HT1080 (cell line): ENCODE measurements at regions not wholly inside any gene's neighbourhood (a gene's known extent, or its start where the extent isn't known, plus 50 kb on each side); places are given as distances from the start of the nearest gene placed in this dataset.

Experiments used
- DNase-seq: peaks from one replicate; pipeline ENCODE4 v3.0.0-alpha.2; 2015; ENCODE audit warnings: low read depth

DNA sequence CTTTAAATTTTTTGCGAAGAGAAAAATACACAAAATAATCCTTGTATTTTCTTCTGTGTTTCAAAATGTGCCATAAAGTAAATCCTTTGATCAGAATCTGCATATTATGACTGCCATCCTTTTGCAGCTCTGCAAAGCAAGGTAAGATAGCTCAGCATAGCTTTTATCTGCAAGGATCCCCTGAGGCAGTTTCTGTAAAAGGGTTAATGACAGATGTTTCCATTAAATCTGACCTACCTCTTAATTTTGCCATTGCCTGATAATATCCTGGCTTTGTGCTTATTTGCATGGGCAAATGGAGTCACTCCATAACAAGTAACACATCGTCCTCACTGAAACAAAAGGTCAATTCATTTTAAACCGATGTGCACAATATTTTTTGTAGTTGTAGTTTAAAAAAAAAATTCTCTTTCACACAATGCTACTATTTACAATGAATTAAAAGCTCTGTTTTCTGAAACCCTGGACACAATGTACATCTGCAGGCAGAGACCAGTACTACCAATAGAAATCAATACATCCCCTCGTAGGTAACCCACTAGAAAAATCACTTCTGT, 108.5 kb upstream of the SOX5 start:
- DNase-seq: no peak

DNA sequence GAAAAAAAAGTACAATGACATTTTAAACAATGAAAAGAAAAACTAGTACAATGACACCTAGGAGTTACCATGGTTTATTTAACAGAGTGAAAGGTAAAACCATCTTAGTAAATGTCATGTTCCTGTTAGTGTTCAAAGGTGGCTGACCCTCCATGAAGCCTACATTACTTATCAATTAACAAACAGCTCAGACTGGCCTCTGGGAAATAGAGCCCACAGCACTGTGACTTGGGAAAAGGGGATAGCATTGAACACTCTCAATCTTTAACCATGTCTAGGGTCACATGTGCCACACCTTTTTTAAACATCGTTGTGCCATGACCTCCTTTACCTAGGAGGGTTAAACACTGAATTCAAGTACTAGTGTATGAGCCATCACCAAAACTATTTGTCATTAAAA, 106.3 kb upstream of the SOX5 start:
- no peak for DNase-seq

DNA sequence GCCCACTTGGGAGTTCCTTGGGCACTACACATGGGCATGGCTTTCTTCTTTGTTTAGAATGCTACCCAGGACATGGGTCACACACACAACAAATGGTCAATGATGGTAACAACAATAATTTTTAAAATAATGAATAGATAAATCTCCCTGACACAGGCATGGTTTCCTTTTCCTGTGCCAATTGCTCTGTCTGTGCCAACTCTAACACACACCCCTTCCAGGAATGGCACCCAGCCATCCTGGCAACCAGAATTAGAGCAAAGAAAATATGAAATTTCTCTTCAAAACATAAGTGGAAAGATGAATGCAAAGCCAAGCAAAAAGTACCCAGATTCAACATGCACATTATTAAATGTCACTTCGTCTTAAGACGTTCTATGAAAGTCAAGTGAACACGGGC, 104.9 kb upstream of the SOX5 start:
- no peak for DNase-seq

DNA sequence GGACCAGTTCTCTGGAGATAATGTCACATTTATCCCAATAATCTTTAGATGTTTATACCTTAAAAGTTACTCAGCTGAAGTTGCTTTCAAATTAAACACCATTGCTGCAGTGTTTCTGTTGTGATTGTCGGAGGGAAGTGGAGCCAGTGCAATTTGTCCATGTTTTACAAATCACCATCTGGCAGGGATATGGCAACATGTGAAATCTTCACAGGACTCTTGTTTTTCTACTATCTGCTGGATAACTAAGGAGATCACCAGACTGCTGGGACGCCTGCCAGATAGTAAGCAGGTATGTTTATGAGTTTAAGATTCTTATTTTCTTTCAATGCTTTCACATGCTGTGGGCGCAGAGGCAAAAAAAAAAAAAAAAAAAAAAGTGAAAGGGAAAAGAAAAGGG, 100.3 kb upstream of the SOX5 start:
- DNase-seq: no peak

DNA sequence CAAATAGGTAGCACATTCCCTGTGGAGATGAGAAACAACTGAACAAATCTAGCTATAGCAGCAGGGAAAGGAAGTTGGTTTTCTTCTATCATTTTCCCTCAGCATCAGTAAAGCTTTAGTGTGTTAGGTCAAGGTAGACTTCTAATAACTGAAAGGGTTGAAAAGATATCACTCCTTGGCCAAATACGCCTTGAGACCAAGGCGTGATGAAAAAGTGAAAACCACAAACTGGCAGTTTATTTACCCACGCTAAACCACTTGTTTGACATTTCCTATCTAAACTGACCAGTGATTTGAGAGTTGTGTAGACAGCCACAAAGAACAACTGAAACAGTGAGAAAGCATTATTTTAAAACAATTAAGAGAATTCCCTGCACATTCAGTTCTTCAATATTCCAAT, 99.6 kb upstream of the SOX5 start:
- DNase-seq: no peak

DNA sequence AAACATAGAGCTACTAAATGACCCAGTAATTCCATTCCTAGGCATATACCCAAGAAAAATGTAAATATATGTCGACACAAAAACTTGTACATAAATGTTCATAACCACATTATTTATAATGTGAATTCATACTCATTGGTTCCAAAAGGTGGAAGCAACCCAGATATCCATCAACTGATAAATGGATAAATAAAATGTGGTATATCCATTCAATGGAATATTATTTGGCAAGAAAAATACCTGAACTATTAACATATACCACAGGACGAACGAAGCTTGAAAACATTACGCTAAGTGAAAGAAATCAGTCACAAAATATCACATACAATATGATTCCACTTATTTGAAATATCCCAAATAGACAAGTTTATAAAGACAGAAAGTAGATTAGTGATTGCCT, 99.0 kb upstream of the SOX5 start:
- no peak for DNase-seq

DNA sequence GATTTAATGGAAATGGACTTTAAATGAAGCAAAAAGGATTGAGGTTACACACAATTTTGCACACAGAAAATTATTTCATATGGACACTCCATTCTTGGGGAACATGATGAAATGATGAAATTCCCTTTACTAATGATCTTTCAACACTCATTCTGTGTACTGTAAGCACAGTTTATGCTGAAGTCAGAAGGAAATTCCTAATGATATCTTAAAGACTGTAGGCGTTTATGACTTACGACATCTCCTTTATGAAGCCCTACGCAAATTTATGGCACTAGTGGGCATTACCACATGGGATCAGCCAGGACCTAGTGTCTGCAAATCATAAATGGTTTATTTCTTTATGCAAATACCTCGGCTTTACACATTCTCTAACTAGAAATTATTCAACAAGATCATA, 97.9 kb upstream of the SOX5 start:
- no peak for DNase-seq

DNA sequence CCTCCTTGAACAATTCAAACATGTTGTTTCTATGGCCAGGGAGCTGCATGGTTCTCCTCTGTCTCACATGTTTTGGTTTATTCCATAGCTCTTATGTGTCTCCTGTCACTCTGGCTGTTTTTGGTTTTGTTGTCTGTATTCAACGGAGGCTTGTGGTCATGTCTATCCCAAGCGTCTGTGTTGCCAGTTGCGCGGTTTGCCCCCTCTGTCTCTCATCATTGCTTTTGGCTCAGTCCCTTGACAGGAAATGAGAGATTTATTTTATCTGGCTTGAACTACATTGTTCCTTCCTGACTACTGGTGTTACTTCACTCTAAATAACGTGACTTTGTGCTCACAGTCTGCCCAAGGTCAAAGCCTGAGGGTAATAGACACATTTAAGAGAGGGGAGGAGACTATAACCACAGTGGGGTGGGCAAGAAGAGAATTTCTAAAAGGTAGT, 96.4 kb upstream of the SOX5 start:
- DNase-seq: peak; percentile 78

DNA sequence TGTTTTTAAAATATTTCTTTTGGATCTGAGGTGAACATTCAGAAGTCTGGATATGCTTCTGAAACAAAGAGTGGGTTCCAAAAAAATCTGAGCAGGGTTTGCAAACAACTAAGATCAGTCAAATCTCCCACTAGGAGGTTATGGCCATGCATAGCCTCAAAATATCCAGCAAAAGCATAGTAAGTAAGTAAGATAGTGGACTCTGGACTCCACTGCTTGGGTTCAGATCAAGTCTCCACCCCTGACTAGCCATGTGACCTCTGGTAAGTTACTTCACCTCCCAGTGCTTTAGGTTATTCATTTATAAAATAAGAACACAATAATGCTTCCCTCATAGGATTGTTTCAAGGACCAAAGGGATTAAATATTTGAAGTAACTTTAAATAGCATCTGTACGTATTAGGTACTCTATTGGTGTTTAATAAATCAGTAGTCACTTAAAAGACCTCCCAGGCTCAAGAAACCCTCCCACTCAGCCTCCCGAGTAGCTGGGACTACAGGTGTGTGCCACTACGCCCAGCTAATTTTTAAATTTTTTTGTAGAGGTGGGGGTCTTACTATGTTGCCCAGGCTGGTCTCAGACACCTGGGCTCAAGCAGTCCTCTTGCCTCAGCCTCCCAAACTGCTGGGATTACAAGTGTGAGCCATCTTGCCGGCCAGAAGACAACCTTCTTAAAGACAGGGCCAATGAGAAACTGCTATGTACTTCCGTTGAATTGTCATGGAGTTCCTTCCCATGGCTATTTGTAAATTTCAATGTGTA, 95.7 kb upstream of the SOX5 start:
- no peak for DNase-seq

DNA sequence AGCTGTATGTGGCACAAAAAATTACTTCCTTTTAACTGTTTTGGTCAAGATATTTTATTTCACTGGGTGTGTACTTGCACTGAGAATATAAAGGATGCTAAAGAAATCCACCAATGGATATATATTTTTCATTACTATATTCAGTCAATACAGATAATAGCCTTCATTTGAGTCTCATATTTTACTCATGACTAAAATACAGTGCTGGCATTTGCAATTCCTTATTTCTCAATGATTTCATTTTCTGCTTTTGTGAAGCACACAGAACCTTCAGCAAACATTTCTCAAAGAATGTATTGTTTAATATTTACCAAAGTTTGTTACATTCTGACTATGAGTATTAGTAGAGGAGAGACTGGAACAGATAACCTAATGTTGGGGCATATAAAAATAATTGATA, 93.2 kb upstream of the SOX5 start:
- no peak for DNase-seq

DNA sequence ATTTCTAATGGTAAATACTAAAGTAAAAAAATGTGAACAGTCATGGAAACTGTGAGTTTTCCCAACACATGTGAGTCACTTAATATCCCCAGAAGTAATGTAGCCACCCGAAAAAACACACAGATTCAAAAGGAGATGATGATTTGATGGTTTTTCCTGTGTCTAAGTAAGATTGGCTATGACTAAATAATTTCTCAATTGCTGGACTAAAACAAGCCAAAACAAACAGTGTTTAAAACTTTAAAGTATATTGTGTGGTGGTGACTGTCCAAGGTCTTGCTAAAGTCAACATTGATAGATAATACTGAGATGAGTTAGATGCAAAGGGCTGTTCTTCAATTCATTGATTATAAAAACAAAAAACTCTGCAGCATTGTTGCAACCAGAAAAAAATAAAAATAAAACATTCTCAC, 89.6 kb upstream of the SOX5 start:
- DNase-seq: peak; percentile 73

DNA sequence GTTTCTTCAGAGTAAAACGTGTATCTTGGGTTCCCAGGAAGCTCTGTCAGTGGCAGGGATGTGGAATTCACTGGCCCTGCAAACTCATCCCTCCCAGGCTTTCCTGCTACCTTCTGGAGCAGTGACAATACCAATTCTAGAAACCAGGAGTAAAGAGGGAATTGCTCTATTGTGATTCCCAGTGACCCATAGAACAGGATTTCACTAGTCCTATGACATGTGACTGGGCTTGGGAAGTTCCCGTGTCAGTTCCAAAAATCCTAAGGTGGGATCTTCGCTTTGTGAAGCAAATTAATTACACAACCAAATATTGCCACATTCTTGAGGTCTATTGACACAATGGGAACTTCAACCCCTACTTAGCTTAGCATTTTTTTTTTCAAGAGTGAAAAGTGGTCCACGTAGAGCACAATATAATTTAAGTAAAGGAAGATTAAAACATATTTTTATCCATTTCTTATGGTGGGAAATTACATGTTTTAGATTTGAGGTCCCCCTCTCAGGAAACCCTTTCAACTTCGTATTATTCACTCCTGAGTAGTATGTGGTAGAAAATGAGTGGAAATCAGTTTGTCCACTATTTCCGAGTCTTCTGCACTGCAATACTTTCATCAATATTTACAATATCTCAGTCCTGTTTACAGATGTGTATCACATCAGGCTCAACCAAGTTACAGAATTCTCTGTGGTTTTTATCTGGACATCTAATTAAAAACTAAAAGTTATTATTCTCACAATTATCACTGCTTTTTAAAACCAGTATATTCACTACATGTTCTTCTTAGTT, 88.9 kb upstream of the SOX5 start:
- no peak for DNase-seq

DNA sequence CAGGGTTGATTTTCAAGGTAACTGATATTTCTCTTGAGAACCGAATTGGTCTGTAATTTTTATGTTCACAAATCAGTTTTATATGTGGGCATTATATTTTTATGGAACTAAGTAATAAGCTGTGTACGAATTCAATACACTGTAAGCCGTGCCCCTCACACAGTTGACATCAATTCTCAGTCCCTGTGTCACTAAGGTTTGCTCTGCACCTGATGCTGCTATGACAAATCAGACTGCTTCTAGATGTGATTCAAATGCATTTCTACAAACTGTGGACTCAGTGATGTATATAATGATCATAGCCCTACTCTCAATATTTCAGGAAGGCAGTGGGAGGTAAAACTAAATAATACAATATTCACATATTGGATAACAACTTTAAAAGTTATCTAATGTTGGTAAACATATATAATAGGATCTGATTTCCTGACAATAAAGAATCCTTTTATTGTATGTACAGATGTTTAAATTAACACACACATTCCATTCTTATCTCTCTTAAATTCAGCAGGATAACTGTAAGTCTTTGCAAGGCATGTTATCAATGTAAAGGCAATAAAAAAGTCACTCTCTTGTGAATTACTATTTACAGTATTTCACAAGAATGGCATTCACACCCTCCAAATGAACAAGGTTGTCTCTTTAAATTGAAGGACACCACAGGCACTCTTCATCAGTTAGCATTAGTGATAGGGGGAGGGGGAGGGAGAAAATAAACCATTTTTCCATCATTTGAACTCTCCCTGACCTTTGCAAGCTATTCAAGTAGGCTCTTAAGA, 87.2 kb upstream of the SOX5 start:
- DNase-seq: no peak

DNA sequence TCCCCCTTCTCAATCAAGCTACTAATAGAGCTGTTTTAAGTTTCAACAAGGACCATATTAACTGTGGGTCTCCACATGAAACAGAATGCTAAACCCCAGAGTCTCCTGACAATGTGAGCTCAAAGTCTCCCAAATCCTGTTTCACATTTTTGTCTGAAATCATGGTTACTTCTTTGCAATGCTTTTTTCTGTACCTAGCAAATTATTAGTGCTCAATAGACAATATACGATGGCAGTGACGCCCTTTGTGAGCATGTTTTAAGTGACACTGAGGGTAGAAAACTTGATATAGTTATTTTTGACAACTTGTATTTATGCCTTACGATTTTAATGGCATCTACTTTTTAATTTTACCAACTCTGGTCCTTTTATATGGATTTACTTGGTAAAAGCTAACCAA, 85.4 kb upstream of the SOX5 start:
- no peak for DNase-seq

DNA sequence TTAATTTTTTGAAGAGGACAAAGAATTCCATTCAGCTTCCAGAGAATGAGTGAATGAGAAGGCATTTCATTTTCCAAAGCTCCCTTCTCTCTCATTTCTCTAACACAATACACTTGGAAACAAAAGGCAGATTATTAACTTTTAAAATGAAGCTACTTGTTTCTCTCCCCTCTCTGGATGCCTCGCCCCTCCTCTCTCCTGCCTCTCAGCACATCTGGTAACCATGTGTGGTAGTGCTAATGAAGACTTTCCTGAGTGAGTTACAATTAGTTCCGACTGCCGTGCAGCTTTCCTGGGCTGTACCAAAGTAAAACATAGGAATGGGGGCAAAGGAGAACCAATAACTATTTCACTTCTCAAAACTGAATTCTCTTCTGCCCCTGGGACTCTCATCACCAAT, 84.7 kb upstream of the SOX5 start:
- no peak for DNase-seq

DNA sequence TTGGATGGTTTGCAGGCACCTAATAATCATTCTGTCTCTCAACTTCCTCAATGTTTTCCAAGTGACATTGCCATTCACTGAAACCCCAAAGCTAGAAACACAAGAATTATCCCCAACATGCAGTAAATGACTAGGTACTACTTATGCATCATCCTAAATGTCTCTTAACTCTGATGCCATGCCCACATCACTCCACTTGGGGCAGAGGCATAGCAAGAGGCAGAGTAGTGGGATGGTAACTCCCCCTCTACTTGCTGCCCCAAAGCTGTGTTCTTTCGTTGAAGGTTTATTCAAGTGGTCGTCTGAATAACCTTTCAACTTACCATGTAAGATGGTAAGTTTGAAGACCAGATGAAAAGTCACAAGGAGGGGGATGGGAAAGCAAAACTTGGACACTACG, 77.9 kb upstream of the SOX5 start:
- no peak for DNase-seq

DNA sequence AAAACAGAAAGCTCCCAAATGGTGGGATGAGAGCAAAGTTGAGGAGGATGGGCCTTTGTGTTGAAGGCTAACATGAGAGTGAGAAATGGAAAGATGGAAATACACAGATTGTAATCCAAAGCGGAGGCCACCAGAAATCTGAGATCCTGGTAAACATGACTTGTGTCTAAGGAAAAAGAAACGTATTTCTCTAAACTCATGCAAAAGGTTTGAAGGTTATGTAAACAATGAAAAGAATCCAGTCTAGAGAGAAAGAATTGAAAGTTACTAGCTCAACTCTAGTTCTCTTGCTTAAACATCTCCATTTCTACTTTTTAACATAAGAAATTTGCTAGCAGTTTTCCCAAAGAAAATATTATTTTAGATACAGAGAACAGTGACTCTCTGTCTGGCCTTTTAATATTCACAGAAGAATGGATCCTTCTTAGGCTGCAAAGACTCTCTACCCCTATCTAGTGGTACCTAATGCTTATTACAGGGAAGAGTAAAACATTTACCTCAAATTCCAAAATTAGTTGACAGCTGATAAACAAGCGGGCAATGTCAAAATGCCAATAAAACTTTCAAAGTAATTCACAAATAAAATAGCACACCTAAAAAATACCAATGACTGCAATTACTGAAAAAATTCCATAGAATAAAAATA, 75.8 kb upstream of the SOX5 start:
- no peak for DNase-seq

DNA sequence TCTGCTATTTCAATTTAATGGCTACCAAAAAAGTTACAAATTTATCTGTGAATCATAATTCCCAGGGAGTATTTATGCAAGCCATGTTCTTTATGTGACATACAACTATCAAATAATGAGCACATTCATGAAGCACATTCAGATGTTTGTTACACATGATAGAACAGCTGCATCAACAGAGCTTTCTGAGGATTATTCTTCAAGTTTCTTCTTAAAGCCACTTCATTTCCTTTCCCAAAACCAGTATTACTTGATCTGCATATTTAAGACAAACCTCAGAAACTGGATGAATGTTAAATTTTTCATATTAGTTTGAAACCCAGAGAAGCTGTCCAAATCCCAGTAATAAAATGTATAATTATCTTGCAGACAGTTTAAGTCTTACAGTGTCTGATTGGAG, 73.6 kb upstream of the SOX5 start:
- DNase-seq: no peak

DNA sequence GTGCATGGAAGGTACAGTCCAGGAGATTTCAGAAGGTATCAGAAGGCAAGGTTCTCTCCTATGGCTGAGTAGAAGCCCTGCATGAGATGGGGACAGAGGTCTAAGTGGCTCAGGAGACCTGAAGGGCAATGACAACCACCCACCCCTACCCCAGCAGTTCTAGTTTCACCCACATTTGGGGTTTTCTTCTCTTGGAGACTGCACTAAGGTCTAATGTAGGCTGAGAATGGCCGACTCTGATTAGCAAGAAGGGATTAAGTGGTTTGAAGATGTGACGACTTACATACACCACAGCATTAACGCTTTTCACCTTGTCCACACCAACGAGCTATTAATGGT, 71.7 kb upstream of the SOX5 start:
- DNase-seq: no peak

DNA sequence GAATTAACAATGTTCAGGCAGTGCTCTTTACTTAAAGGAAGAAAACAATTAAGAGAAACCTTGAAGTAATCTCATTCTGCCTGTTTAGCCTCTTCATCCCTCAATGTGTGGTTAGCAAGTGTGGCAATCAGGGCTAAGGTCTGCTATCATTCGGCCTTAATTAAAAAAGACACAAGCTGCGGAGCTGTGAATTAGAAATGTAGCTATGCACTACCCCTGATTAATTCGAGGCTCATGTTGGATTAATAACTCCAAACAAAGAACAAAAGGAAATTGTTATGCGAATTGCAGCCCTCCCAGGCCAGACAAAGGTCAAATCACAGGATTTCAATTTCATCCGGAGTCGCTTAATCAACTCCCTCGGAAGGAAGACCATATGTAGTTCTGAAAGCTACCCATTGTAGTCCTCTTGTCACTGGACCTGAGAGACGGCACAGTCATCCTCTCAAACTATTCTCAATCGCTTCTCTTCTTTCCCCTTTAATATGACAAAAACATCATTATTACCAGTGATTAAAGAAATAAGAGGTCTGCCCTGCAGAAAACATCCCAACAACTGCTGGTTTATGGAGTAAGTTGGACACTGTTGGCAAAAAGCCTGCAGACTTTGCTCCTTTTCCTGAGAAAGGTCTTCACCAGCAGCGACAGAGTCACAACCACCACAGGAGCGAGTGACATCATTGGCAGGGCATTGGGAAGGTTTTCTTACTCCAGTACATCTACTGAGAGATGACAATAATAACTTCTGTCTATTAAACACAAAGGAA, 71.1 kb upstream of the SOX5 start:
- no peak for DNase-seq

DNA sequence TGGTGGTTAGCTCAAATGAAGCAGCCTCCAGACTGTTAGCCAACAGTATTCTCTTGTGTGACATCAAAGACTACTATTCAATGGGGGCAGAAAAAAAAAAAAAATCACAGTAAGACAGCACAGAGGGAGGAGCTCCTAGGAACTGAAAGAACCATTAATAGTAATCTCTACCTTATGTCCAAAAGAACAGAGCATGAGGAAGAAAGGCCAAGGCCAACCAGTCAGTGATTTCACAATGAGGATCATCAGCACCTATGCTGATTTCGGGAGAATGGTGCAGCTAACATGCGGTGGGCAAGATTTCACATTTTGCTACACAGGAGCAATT, 66.3 kb upstream of the SOX5 start:
- no peak for DNase-seq
